ENCODE measurements at regions not wholly inside any gene's neighbourhood (a gene's known extent, or its start where the extent isn't known, plus 50 kb on each side); places are given as distances from the start of the nearest gene placed in this dataset.

DNA sequence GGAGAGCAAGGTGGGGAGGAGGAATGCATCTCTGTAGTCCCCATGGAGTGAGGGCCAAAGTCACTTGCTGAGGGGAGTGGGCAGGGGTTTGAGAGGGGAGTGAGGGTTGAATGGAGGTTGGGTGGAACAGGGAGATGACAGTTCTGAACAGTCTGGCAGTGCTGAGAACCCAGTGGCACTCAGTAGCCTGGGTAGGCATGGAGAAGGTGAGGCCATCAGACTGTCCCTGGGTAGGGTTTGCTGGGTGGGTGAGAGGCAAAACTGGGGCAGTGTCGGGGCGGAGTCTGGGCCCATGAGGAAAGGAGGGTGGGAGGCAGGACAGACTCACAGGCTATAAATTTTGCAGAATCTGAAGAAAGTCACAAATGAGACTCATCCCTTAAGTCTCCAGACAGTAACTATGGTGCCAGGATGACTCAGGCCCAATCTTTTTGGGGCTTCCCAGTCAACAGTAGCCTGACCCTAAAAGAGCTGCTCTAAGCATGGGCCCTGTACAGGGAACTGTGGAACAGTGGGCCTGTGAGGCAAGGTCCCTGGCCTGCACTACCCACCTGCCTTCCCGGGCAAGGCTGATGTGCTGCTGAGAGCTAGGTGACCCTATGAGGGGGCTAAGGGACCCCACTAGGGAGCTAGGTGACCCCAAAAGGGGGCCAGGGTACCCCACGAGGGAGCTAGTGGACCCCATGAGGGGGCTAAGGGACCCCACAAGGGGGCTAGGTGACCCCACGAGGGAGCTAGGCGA is 51.0 kb upstream of the DMRTB1 start:
- Histone ChIP-seq H3K4me3 (ENCODE audit: low read depth, low read length) (no peak overlapping the region), H3K36me3 (ENCODE audit: control insufficient read depth, insufficient read depth, low read length) (no peaks in the 10 kb centered on the region), H3K27me3 (ENCODE audit: control insufficient read depth, insufficient read depth, low read length) (no peaks in the 10 kb centered on the region)
- TF ChIP-seq, protein P1, sequence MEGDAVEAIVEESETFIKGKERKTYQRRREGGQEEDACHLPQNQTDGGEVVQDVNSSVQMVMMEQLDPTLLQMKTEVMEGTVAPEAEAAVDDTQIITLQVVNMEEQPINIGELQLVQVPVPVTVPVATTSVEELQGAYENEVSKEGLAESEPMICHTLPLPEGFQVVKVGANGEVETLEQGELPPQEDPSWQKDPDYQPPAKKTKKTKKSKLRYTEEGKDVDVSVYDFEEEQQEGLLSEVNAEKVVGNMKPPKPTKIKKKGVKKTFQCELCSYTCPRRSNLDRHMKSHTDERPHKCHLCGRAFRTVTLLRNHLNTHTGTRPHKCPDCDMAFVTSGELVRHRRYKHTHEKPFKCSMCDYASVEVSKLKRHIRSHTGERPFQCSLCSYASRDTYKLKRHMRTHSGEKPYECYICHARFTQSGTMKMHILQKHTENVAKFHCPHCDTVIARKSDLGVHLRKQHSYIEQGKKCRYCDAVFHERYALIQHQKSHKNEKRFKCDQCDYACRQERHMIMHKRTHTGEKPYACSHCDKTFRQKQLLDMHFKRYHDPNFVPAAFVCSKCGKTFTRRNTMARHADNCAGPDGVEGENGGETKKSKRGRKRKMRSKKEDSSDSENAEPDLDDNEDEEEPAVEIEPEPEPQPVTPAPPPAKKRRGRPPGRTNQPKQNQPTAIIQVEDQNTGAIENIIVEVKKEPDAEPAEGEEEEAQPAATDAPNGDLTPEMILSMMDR (IDR thresholded peaks at IDR 0.05; ENCODE audit: insufficient read depth, low read length, poor library complexity, severe bottlenecking): no peak
- DNase-seq (ENCODE audit: low read depth): no peak

GRCh38 chr1:53408755-53409129 is 50.5 kb upstream of the DMRTB1 start:
- TF ChIP-seq, protein P1 (IDR thresholded peaks at IDR 0.05; ENCODE audit: insufficient read depth, low read length, poor library complexity, severe bottlenecking): no peak
- DNase-seq (ENCODE audit: low read depth): no peak
- Histone ChIP-seq H3K27me3 (ENCODE audit: control insufficient read depth, insufficient read depth, low read length) (no peaks in the 10 kb centered on the region), H3K36me3 (ENCODE audit: control insufficient read depth, insufficient read depth, low read length) (no peaks in the 10 kb centered on the region), H3K4me3 (ENCODE audit: low read depth, low read length) (no peak overlapping the region)

- TF ChIP-seq, protein P1 (IDR thresholded peaks at IDR 0.05; ENCODE audit: insufficient read depth, low read length, poor library complexity, severe bottlenecking): no peak
- no peaks in the 10 kb centered on the region for H3K27me3 ChIP-seq (ENCODE audit: control insufficient read depth, insufficient read depth, low read length)
Measured at GRCh38 chr1:53409233-53409632, 50.0 kb upstream of the DMRTB1 start.

More at GRCh38 chr1:53409233-53409632, 50.0 kb upstream of the DMRTB1 start:
- H3K36me3 ChIP-seq (ENCODE audit: control insufficient read depth, insufficient read depth, low read length): no peaks in the 10 kb centered on the region
- no peak for DNase-seq (ENCODE audit: low read depth)
- H3K4me3 ChIP-seq (ENCODE audit: low read depth, low read length): no peak overlapping the region

Measured in kidney epithelial cell (primary cell).